Liver (tissue), 8 donors: ENCODE measurements at regions not wholly inside any gene's neighbourhood (a gene's known extent, or its start where the extent isn't known, plus 50 kb on each side); places are given as distances from the start of the nearest gene placed in this dataset.

Experiments
- DNase-seq: peaks from one replicate; pipeline ENCODE4 v3.0.0-alpha.2; 2017; ENCODE audit warnings: low spot score
- H3K27ac ChIP-seq, 2 donors: one replicate each; pipeline ENCODE4 v1.7.0; 2013; ENCODE audit warnings: inconsistent platforms in 2 of 2, low read length in 2 of 2, control low read depth in 1 of 2, low read depth in 1 of 2, mild to moderate bottlenecking in 1 of 2
- H3K27me3 ChIP-seq, 4 donors: one replicate each; pipeline versions ENCODE4 v1.6.1 to v1.7.0; 2013; ENCODE audit warnings: low read length in 3 of 4, inconsistent platforms in 1 of 4, mild to moderate bottlenecking in 1 of 4, moderate library complexity in 1 of 4; ENCODE audit not compliant: control insufficient read depth in 4 of 4, insufficient read depth in 4 of 4
- H3K36me3 ChIP-seq, 4 donors: one replicate each; pipeline versions ENCODE4 v1.6.1 to v1.7.0; 2013; ENCODE audit warnings: low read length in 3 of 4, mild to moderate bottlenecking in 3 of 4, low read depth in 1 of 4, moderate library complexity in 1 of 4; ENCODE audit not compliant: control insufficient read depth in 4 of 4, insufficient read depth in 3 of 4
- H3K4me1 ChIP-seq, 4 donors: one replicate each; pipeline versions ENCODE4 v1.6.1 to v1.7.0; 2013; ENCODE audit warnings: low read length in 3 of 4, mild to moderate bottlenecking in 3 of 4, moderate library complexity in 1 of 4; ENCODE audit not compliant: control insufficient read depth in 4 of 4, insufficient read depth in 4 of 4
- H3K4me3 ChIP-seq, 3 donors: one replicate each; pipeline versions ENCODE4 v1.6.1 to v1.7.0; 2013; ENCODE audit warnings: low read length in 3 of 3, control low read depth in 1 of 3, low read depth in 1 of 3, mild to moderate bottlenecking in 1 of 3
- H3K9ac ChIP-seq, 2 donors: one replicate each; pipeline ENCODE4 v1.7.0; 2013; ENCODE audit warnings: low read length in 2 of 2, mild to moderate bottlenecking in 2 of 2, moderate library complexity in 2 of 2, control low read depth in 1 of 2, low read depth in 1 of 2
- H3K9me3 ChIP-seq, 4 donors: one replicate each; pipeline versions ENCODE4 v1.6.1 to v1.7.0; 2013; ENCODE audit warnings: low read length in 3 of 4; ENCODE audit not compliant: control insufficient read depth in 4 of 4
- ATF3 ChIP-seq: IDR thresholded peaks from 2 replicates; pipeline ENCODE4 v1.6.1; 2016; ENCODE audit warnings: antibody characterized with exemption
- CTCF ChIP-seq: fragments of 150-350 bp; IDR thresholded peaks from 2 replicates; pipeline ENCODE4 v1.5.1; 2017; ENCODE audit warnings: improper control_type of control experiment, low read depth, low read length; ENCODE audit not compliant: missing input control
- EGR1 ChIP-seq, 2 donors: IDR thresholded peaks; 2 replicates each; pipeline ENCODE4 v1.6.1; 2016 to 2018; ENCODE audit warnings: antibody characterized with exemption in 2 of 2, low read depth in 2 of 2
- FOXA1 ChIP-seq: IDR thresholded peaks from 2 replicates; pipeline ENCODE4 v1.6.1; 2016; ENCODE audit warnings: antibody characterized with exemption
- FOXA2 ChIP-seq: IDR thresholded peaks from 2 replicates; pipeline ENCODE4 v1.6.1; 2016; ENCODE audit warnings: antibody characterized with exemption
- GABPA ChIP-seq, 2 donors: IDR thresholded peaks in 1 of 2; conservative IDR thresholded peaks in 1 of 2; 2 replicates each; pipeline ENCODE4 v1.6.1; 2016; ENCODE audit warnings: antibody characterized with exemption in 2 of 2, mild to moderate bottlenecking in 1 of 2, moderate library complexity in 1 of 2
- HNF4A ChIP-seq, 2 donors: conservative IDR thresholded peaks; 2 replicates each; pipeline ENCODE4 v1.6.1; 2016; ENCODE audit warnings: antibody characterized with exemption in 2 of 2, mild to moderate bottlenecking in 2 of 2
- HNF4G ChIP-seq: IDR thresholded peaks from 2 replicates; pipeline ENCODE4 v1.6.1; 2016; ENCODE audit warnings: antibody characterized with exemption
- JUND ChIP-seq, 2 donors: IDR thresholded peaks; 2 replicates each; pipeline ENCODE4 v1.6.1; 2016; ENCODE audit warnings: antibody characterized with exemption in 2 of 2
- NR2F2 ChIP-seq: IDR thresholded peaks from 2 replicates; pipeline ENCODE4 v1.6.1; 2016; ENCODE audit warnings: antibody characterized with exemption
- RAD21 ChIP-seq, 2 donors: IDR thresholded peaks; 2 replicates each; pipeline ENCODE4 v1.6.1; 2016; ENCODE audit warnings: antibody characterized with exemption in 2 of 2, mild to moderate bottlenecking in 2 of 2
- REST ChIP-seq: IDR thresholded peaks from 2 replicates; pipeline ENCODE4 v1.6.1; 2016; ENCODE audit warnings: antibody characterized with exemption, mild to moderate bottlenecking
- RXRA ChIP-seq, 2 donors: IDR thresholded peaks; 2 replicates each; pipeline ENCODE4 v1.6.1; 2017 to 2018; ENCODE audit warnings: antibody characterized with exemption in 2 of 2, mild to moderate bottlenecking in 1 of 2
- SP1 ChIP-seq: IDR thresholded peaks from 2 replicates; pipeline ENCODE4 v1.6.1; 2018; ENCODE audit warnings: antibody characterized with exemption, mild to moderate bottlenecking
- TAF1 ChIP-seq: conservative IDR thresholded peaks from 2 replicates; pipeline ENCODE4 v1.6.1; 2016; ENCODE audit warnings: antibody characterized with exemption, mild to moderate bottlenecking
- YY1 ChIP-seq: IDR thresholded peaks from 2 replicates; pipeline ENCODE4 v1.6.1; 2016; ENCODE audit warnings: antibody characterized with exemption, mild to moderate bottlenecking
- WGBS: extraction: QIAGEN DNeasy Blood & Tissue Kit; methylation state at CpG from one replicate; pipeline ENCODE4 v1.1.7; 2013; 5-methylcytosine and 5-hydroxymethylcytosine counted together
- TF ChIP-seq, protein P1 (sequence below): IDR thresholded peaks from 2 replicates; pipeline ENCODE4 v1.6.1; 2016; ENCODE audit warnings: antibody characterized with exemption
- donor health status: healthy.
- donor health status: healthy.
- donor health status: healthy.
- donor health status: healthy.
- donor health status: healthy.

- Histone ChIP-seq H3K27ac (no peak overlapping the region), H3K9me3 (no peaks in the 10 kb centered on the region), H3K9ac (no peak overlapping the region), H3K4me1 (no peaks in the 10 kb centered on the region), H3K4me3 (no peak overlapping the region), H3K36me3 (no peaks in the 10 kb centered on the region), H3K27me3 (no peaks in the 10 kb centered on the region)
- DNase-seq, result no peak
- TF ChIP-seq TAF1, result no peak
- TF ChIP-seq GABPA (IDR thresholded peaks at IDR 0.05 in 1 of 2, conservative IDR thresholded peaks at IDR 0.05 in 1 of 2), result no peak
- TF ChIP-seq, protein P1, sequence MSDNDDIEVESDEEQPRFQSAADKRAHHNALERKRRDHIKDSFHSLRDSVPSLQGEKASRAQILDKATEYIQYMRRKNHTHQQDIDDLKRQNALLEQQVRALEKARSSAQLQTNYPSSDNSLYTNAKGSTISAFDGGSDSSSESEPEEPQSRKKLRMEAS, result no peak
- TF ChIP-seq YY1, result no peak
- TF ChIP-seq CTCF, result peak; percentile 52
- TF ChIP-seq FOXA2, result no peak
- no peak for TF ChIP-seq JUND (IDR thresholded peaks at IDR 0.05)
- no peak for TF ChIP-seq SP1
- TF ChIP-seq REST, result no peak
- TF ChIP-seq HNF4A (conservative IDR thresholded peaks at IDR 0.05), result no peak
- TF ChIP-seq HNF4G, result no peak
- TF ChIP-seq ATF3, result no peak
- peak; percentile 78 to 91 for TF ChIP-seq RAD21 (IDR thresholded peaks at IDR 0.05)
- no peak for TF ChIP-seq RXRA (IDR thresholded peaks at IDR 0.05)
Measured at GRCh38 chr5:52693280-52693679, 94.4 kb upstream of the ITGA1 start.

DNA sequence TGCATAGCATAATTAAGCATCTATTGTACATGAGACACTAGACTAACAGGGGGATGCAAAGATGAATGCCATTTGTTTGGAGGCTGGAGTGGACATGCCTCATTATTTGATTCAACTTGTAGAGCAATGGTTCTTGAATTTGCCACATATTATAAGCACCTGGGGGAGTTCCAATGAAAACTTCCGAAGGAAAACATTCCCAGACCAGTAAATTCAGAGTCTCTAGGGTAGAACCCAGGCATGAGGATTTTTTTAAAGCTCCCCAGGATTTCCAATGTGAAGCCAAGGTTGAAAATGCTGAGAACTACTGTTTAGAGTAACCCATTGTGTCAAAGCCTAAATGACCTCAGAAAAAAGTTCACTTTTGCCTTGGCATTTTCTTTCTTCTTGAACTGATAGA is 93.9 kb upstream of the ITGA1 start:
- Histone ChIP-seq H3K4me1 (no peaks in the 10 kb centered on the region), H3K36me3 (no peaks in the 10 kb centered on the region), H3K27ac (no peak overlapping the region), H3K27me3 (no peaks in the 10 kb centered on the region), H3K9ac (no peak overlapping the region), H3K9me3 (no peaks in the 10 kb centered on the region), H3K4me3 (no peak overlapping the region)
- TF ChIP-seq RXRA (IDR thresholded peaks at IDR 0.05) (no peak), FOXA2 (no peak), ATF3 (no peak), JUND (IDR thresholded peaks at IDR 0.05) (no peak), SP1 (no peak), EGR1 (IDR thresholded peaks at IDR 0.05; ENCODE audit: low read depth in 2 of 2) (no peak), CTCF (no peak), RAD21 (IDR thresholded peaks at IDR 0.05) (no peak), HNF4G (no peak), NR2F2 (no peak), TAF1 (no peak), YY1 (no peak), FOXA1 (no peak), GABPA (IDR thresholded peaks at IDR 0.05 in 1 of 2, conservative IDR thresholded peaks at IDR 0.05 in 1 of 2) (no peak), HNF4A (conservative IDR thresholded peaks at IDR 0.05) (no peak), REST (no peak)
- no peak for DNase-seq
- WGBS, result 94% methylated on average over 1 of the region's 1 CpG
